ENCODE measurements at regions not wholly inside any gene's neighbourhood (a gene's known extent, or its start where the extent isn't known, plus 50 kb on each side); places are given as distances from the start of the nearest gene placed in this dataset.

DNA sequence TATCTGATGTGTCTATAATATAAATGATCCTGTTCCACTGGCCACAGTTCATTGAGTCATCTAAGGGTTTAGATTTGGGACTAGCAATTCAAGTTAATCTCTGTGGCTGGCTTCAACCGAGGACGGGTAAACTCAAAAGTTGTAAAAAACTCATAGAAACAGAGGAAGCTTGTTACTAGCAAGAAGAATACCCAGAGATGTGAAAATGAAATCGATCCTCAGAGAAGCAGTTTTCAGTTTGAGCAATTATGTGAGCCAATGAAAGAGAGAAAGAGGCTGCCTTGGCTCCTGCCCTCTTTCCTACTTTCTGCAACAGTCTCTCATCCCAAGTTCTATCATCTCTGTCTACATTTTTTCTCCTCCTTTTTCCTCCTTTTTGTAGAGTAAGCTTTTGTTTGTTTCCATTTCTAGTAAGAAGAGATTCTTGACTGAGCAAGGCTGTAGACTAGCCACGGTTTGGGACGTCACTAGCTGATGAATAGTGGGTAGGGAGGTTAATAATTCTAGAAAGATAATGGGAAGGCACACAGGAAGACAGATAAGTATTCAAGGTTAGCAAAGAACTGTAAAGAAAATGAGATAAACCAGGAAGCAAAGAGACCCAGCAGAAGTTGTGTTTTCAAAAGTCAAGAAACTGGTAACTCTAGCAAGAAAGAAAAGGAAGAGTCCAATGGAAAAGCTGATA, 298.9 kb upstream of the NR2F2 start:
- H3K27ac Mint-ChIP-seq (ENCODE audit: unreplicated experiment) = no peak overlapping the region
- TF ChIP-seq, protein P1, sequence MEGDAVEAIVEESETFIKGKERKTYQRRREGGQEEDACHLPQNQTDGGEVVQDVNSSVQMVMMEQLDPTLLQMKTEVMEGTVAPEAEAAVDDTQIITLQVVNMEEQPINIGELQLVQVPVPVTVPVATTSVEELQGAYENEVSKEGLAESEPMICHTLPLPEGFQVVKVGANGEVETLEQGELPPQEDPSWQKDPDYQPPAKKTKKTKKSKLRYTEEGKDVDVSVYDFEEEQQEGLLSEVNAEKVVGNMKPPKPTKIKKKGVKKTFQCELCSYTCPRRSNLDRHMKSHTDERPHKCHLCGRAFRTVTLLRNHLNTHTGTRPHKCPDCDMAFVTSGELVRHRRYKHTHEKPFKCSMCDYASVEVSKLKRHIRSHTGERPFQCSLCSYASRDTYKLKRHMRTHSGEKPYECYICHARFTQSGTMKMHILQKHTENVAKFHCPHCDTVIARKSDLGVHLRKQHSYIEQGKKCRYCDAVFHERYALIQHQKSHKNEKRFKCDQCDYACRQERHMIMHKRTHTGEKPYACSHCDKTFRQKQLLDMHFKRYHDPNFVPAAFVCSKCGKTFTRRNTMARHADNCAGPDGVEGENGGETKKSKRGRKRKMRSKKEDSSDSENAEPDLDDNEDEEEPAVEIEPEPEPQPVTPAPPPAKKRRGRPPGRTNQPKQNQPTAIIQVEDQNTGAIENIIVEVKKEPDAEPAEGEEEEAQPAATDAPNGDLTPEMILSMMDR (IDR thresholded peaks at IDR 0.05; ENCODE audit: partially characterized antibody, unreplicated experiment) = no peak
- H3K9me3 Mint-ChIP-seq (ENCODE audit: unreplicated experiment) = no peaks in the 10 kb centered on the region
- no peak overlapping the region for H3K4me3 Mint-ChIP-seq (ENCODE audit: unreplicated experiment)
- H3K36me3 Mint-ChIP-seq (ENCODE audit: unreplicated experiment) = no peaks in the 10 kb centered on the region
- H3K4me1 Mint-ChIP-seq (ENCODE audit: low read depth, unreplicated experiment) = no peaks in the 10 kb centered on the region
- DNase-seq = no peak
- no peaks in the 10 kb centered on the region for H3K27me3 Mint-ChIP-seq (ENCODE audit: unreplicated experiment)

DNA sequence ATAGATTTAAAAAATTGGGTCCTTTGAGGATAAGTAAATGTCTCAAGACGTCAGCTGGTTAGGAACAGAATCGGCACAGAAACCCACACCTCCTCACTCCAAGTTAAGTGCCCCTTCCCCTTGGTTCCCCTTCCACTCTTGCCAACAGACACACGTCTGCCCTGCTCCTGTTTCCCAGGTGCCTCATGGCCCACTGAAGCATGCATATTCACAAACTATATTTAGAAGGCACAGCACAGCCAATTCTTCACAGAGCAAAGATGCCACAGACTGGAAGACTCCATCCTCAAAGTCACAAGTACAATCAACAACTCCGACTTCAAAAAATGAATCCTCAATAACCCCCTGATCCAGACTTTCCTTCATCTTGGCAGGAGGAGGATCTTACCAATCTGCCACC, 295.4 kb upstream of the NR2F2 start:
- H3K27me3 Mint-ChIP-seq (ENCODE audit: unreplicated experiment) = peaks cover 2% of the 10 kb centered on the region
- no peaks in the 10 kb centered on the region for H3K9me3 Mint-ChIP-seq (ENCODE audit: unreplicated experiment)
- H3K4me1 Mint-ChIP-seq (ENCODE audit: low read depth, unreplicated experiment) = no peaks in the 10 kb centered on the region
- no peaks in the 10 kb centered on the region for H3K36me3 Mint-ChIP-seq (ENCODE audit: unreplicated experiment)
- H3K4me3 Mint-ChIP-seq (ENCODE audit: unreplicated experiment) = no peak overlapping the region
- no peak for DNase-seq
- H3K27ac Mint-ChIP-seq (ENCODE audit: unreplicated experiment) = no peak overlapping the region
- TF ChIP-seq, protein P1 (IDR thresholded peaks at IDR 0.05; ENCODE audit: partially characterized antibody, unreplicated experiment) = no peak

DNA sequence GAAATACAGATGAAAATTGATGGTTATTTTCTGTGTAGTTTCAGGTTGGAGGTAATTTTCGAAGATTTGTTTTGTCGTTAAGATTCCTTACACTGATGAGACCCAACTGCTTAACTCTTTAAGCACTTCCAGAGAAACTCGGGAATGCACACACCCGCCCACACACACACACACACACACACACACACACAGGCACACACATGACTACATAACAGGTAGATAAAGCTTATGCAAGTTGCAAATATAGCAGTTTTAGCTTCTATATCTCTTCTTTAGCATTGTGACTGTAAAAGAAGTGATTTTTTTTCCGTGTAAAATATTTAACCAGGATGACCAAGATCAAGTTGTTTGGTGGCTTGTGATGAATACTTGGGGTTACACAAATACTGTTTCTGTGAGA, 294.9 kb upstream of the NR2F2 start:
- H3K4me3 Mint-ChIP-seq (ENCODE audit: unreplicated experiment) = no peak overlapping the region
- H3K36me3 Mint-ChIP-seq (ENCODE audit: unreplicated experiment) = no peaks in the 10 kb centered on the region
- no peaks in the 10 kb centered on the region for H3K4me1 Mint-ChIP-seq (ENCODE audit: low read depth, unreplicated experiment)
- H3K27ac Mint-ChIP-seq (ENCODE audit: unreplicated experiment) = no peak overlapping the region
- no peak for DNase-seq
- H3K27me3 Mint-ChIP-seq (ENCODE audit: unreplicated experiment) = peaks cover 2% of the 10 kb centered on the region
- TF ChIP-seq, protein P1 (IDR thresholded peaks at IDR 0.05; ENCODE audit: partially characterized antibody, unreplicated experiment) = no peak
- H3K9me3 Mint-ChIP-seq (ENCODE audit: unreplicated experiment) = no peaks in the 10 kb centered on the region

DNA sequence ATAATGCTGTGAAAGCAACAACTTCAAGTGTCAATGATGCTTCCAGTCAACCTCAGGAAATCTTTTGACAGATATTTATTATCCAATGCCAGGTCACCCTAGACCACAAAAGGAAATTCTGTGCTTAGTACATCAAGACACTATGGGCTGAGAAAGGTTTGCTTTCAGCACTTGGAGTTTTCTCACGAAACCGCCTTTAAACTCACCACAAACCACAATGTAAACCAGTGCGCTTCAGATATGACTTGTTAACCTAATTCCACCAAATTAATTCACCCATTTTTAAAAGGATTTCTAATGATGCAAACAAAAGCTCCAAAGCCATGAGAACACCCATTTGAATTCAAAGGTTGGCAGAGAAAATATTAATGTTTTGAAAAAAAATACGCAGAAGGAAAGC, 292.9 kb upstream of the NR2F2 start:
- Mint-ChIP-seq H3K36me3 (ENCODE audit: unreplicated experiment) (no peaks in the 10 kb centered on the region), H3K27me3 (ENCODE audit: unreplicated experiment) (peaks cover 2% of the 10 kb centered on the region), H3K27ac (ENCODE audit: unreplicated experiment) (no peak overlapping the region), H3K4me1 (ENCODE audit: low read depth, unreplicated experiment) (no peaks in the 10 kb centered on the region), H3K9me3 (ENCODE audit: unreplicated experiment) (no peaks in the 10 kb centered on the region), H3K4me3 (ENCODE audit: unreplicated experiment) (no peak overlapping the region)
- DNase-seq = no peak
- TF ChIP-seq, protein P1 (IDR thresholded peaks at IDR 0.05; ENCODE audit: partially characterized antibody, unreplicated experiment) = no peak

DNA sequence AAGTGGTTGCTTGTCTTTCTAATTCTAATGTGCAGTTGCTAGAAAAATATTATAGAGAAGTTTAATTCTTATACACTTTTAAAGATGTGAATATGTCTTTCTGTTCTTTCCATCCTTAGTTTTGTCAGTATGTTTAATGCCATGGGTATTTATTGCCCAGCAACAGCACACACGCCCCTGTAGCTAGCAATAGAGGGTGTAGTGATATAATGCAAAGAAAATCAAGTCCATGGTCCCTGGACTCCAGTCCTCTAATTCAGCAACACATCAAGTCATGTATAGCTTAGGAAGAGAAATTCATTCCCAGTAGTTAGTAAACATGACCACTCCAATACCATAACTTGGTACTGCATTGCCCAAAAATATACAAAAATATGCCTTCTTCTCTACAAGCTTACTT, 292.4 kb upstream of the NR2F2 start:
- no peak for DNase-seq
- Mint-ChIP-seq H3K27me3 (ENCODE audit: unreplicated experiment) (peaks cover 2% of the 10 kb centered on the region), H3K36me3 (ENCODE audit: unreplicated experiment) (no peaks in the 10 kb centered on the region), H3K4me1 (ENCODE audit: low read depth, unreplicated experiment) (no peaks in the 10 kb centered on the region), H3K4me3 (ENCODE audit: unreplicated experiment) (no peak overlapping the region), H3K27ac (ENCODE audit: unreplicated experiment) (no peak overlapping the region), H3K9me3 (ENCODE audit: unreplicated experiment) (no peaks in the 10 kb centered on the region)
- TF ChIP-seq, protein P1 (IDR thresholded peaks at IDR 0.05; ENCODE audit: partially characterized antibody, unreplicated experiment) = no peak

All from glutamatergic neuron (in vitro differentiated cells).